ENCODE measurements at regions not wholly inside any gene's neighbourhood (a gene's known extent, or its start where the extent isn't known, plus 50 kb on each side); places are given as distances from the start of the nearest gene placed in this dataset.

DNA sequence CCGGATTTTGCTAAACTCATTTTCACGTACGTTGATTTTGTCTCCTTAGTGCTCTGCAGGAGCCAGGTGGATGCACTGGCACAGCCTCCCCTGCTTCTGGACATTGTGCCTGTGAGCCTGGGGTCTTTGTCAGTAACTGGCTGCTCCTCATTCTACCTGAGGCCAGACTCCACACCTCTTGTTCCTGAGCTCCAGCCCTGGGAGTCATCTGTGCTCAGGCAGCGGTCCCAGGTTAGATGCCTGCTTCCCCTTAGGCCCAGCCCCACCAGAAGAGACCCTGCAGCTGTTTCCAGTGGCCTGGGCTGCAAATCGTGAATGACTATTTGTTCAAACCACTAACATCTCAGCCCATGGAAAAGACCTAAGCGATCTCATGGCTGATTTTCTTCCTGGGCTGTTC is 129.1 kb downstream of the ERMARD start:
- Histone ChIP-seq H3K4me3 (ENCODE audit: low read depth in 1 of 5, low read length in 5 of 5) (no peak overlapping the region), H3K9ac (ENCODE audit: low read length in 5 of 5) (no peak overlapping the region), H3K4me1 (ENCODE audit: control insufficient read depth in 5 of 5, insufficient read depth in 5 of 5, low read length in 5 of 5) (peaks cover 0 to 4% (median 0%) of the 10 kb centered on the region in 5 donors), H3K9me3 (ENCODE audit: control insufficient read depth in 5 of 5, low read length in 5 of 5) (peaks cover 0 to 8% (median 4%) of the 10 kb centered on the region in 5 donors), H3K27me3 (ENCODE audit: control insufficient read depth in 5 of 5, insufficient read depth in 4 of 5, low read length in 5 of 5) (peaks cover 0 to 17% (median 10%) of the 10 kb centered on the region in 5 donors), H3K36me3 (ENCODE audit: control insufficient read depth in 5 of 5, insufficient read depth in 5 of 5, low read length in 5 of 5) (no peaks in the 10 kb centered on the region), H3K27ac (ENCODE audit: low read depth, low read length) (no peak overlapping the region)

DNA sequence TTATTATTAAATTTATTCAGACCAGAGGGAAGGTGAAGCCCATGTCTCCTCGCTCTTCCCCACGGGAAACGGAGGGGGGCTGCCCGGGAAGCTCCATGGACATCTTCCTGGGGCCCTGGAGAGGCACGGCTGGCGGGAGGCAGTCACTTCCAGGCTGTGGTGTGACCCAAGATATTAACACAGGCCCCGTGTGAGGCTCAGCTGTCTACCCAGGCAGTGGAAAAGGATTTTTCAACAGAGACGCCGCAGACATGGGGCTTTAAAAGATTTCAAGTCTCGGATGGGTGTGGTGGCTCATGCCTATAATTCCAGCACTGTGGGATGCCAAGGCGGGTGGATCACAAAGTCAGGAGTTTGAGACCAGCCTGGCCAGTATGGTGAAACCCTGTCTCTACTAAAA is 117.9 kb downstream of the ERMARD start:
- Histone ChIP-seq H3K4me3 (ENCODE audit: low read depth in 1 of 5, low read length in 5 of 5) (no peak overlapping the region), H3K27me3 (ENCODE audit: control insufficient read depth in 5 of 5, insufficient read depth in 4 of 5, low read length in 5 of 5) (no peaks in the 10 kb centered on the region), H3K4me1 (ENCODE audit: control insufficient read depth in 5 of 5, insufficient read depth in 5 of 5, low read length in 5 of 5) (peaks cover 0 to 8% (median 0%) of the 10 kb centered on the region in 5 donors), H3K9me3 (ENCODE audit: control insufficient read depth in 5 of 5, low read length in 5 of 5) (peaks cover 0 to 5% (median 0%) of the 10 kb centered on the region in 5 donors), H3K36me3 (ENCODE audit: control insufficient read depth in 5 of 5, insufficient read depth in 5 of 5, low read length in 5 of 5) (no peaks in the 10 kb centered on the region), H3K9ac (ENCODE audit: low read length in 5 of 5) (no peak overlapping the region), H3K27ac (ENCODE audit: low read depth, low read length) (no peak overlapping the region)

DNA sequence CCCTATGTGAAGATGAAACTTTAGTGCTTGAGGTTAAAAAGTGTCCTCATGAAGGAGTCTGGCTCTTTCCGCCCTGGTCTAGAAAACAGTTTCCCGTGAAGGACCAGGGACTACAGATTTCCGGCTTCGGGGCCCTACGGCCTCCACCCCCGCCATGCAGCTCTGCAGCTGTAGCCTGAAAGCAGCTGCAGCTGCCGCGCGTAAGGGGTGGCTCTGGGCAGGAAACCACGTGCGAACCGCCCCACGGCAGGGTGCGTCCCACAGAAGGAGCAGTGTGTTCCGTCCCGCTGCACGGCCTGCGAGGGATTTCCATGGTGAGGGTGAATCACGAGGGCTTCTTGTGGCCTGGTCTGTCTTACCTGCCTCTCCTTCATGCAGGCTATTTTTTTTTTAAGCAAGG is 117.0 kb downstream of the ERMARD start:
- H3K36me3 ChIP-seq (ENCODE audit: control insufficient read depth in 5 of 5, insufficient read depth in 5 of 5, low read length in 5 of 5) = no peaks in the 10 kb centered on the region

DNA sequence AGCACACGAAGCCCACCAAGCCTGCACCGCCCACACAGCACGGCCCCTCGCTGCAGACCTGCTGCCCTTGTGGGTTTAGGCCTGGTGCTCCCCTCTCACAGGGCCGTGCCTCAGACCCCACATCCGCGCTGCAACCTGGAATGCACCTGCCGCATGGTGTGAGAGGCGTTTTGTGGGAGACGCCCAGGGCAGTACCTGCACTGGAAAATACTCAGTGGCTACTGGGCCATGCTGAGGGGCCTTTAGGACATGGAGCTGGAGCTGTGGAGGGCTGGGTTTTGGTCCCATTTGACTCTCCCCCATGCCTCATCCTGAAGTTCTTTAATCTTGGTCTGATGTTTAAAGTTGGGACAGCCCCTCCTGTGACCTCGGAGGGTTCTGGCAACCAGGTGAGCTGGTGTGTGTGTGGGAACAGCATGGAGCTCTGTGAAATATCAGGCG is 116.3 kb downstream of the ERMARD start:
- Histone ChIP-seq H3K4me1 (ENCODE audit: control insufficient read depth in 5 of 5, insufficient read depth in 5 of 5, low read length in 5 of 5) (peaks cover 0 to 17% (median 3%) of the 10 kb centered on the region in 5 donors), H3K27ac (ENCODE audit: low read depth, low read length) (no peak overlapping the region), H3K9ac (ENCODE audit: low read length in 5 of 5) (no peak overlapping the region), H3K36me3 (ENCODE audit: control insufficient read depth in 5 of 5, insufficient read depth in 5 of 5, low read length in 5 of 5) (no peaks in the 10 kb centered on the region), H3K9me3 (ENCODE audit: control insufficient read depth in 5 of 5, low read length in 5 of 5) (peaks cover 0 to 5% (median 0%) of the 10 kb centered on the region in 5 donors), H3K4me3 (ENCODE audit: low read depth in 1 of 5, low read length in 5 of 5) (no peak overlapping the region), H3K27me3 (ENCODE audit: control insufficient read depth in 5 of 5, insufficient read depth in 4 of 5, low read length in 5 of 5) (peaks cover 0 to 2% (median 0%) of the 10 kb centered on the region in 5 donors)

More for the DNA sequence above, 117.0 kb downstream of the ERMARD start:
- Histone ChIP-seq H3K27ac (ENCODE audit: low read depth, low read length) (no peak overlapping the region), H3K4me1 (ENCODE audit: control insufficient read depth in 5 of 5, insufficient read depth in 5 of 5, low read length in 5 of 5) (peaks cover 0 to 10% (median under 1%) of the 10 kb centered on the region in 5 donors), H3K9me3 (ENCODE audit: control insufficient read depth in 5 of 5, low read length in 5 of 5) (peaks cover 0 to 5% (median 0%) of the 10 kb centered on the region in 5 donors), H3K27me3 (ENCODE audit: control insufficient read depth in 5 of 5, insufficient read depth in 4 of 5, low read length in 5 of 5) (no peaks in the 10 kb centered on the region), H3K9ac (ENCODE audit: low read length in 5 of 5) (no peak overlapping the region), H3K4me3 (ENCODE audit: low read depth in 1 of 5, low read length in 5 of 5) (no peak overlapping the region)

DNA sequence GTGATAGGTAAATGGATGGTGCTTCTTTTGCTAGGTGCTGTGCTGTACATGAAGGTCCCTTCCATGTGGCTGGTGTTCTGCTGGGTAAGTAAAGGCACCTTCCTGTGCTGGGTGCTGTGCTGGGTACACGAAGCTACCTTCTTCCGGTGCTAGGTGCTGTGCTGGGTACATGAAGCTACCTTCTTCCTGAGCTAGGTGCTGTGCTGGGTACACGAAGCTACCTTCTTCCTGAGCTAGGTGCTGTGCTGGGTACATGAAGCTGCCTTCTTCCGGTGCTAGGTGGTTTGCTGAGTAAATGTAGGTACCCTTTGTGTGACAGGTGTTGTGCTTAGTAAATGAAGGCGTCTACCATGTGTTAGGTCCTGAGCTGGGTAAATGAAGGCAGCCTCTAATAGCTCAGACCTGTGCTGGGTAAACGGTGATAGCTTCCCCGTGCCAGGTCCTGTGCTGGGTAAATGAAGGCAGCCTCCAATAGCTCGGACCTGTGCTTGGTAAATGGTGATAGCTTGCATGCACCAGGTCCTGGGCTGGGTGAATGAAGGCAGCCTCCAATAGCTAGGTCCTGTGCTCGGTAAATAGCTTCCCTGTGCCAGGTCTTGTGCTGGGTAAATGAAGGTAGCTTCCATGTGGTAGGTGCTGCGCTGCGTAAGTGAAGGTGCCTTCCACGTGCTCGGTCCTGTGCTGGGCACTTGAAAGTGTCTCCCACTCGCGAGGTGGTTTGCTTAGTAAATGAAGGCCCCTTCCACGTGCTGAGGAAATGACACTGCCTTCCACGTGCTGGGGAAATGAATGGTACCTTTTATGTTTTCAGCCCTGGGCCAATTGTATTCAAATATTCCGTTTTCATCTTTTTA is 115.5 kb downstream of the ERMARD start:
- Histone ChIP-seq H3K4me1 (ENCODE audit: control insufficient read depth in 5 of 5, insufficient read depth in 5 of 5, low read length in 5 of 5) (peaks cover 0 to 26% (median 5%) of the 10 kb centered on the region in 5 donors), H3K36me3 (ENCODE audit: control insufficient read depth in 5 of 5, insufficient read depth in 5 of 5, low read length in 5 of 5) (no peaks in the 10 kb centered on the region), H3K4me3 (ENCODE audit: low read depth in 1 of 5, low read length in 5 of 5) (no peak overlapping the region), H3K27me3 (ENCODE audit: control insufficient read depth in 5 of 5, insufficient read depth in 4 of 5, low read length in 5 of 5) (peaks cover 0 to 3% (median 0%) of the 10 kb centered on the region in 5 donors), H3K9me3 (ENCODE audit: control insufficient read depth in 5 of 5, low read length in 5 of 5) (peaks cover 0 to 5% (median 0%) of the 10 kb centered on the region in 5 donors), H3K27ac (ENCODE audit: low read depth, low read length) (no peak overlapping the region), H3K9ac (ENCODE audit: low read length in 5 of 5) (no peak overlapping the region)

DNA sequence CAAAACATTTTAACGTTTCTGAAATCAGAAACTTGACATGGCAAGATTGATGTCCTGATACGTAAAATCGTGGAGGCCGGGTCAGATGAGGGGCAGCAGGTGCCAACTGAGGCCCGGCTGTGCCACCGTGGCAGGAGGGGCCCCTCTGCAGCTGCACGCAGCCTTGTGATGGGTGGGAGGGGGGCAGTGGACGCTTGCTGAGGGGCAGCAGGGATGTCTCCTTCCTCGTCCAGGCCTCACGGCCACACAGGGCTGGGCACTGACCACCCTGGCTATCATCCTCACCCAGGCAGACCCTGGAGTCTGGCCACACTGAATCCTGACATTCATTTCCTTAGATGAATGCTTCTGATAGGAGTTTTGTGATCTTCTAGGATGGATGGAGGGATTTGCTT is 114.7 kb downstream of the ERMARD start:
- Histone ChIP-seq H3K4me1 (ENCODE audit: control insufficient read depth in 5 of 5, insufficient read depth in 5 of 5, low read length in 5 of 5) (peaks cover 0 to 33% (median 9%) of the 10 kb centered on the region in 5 donors), H3K9ac (ENCODE audit: low read length in 5 of 5) (no peak overlapping the region), H3K36me3 (ENCODE audit: control insufficient read depth in 5 of 5, insufficient read depth in 5 of 5, low read length in 5 of 5) (no peaks in the 10 kb centered on the region), H3K27me3 (ENCODE audit: control insufficient read depth in 5 of 5, insufficient read depth in 4 of 5, low read length in 5 of 5) (peaks cover 0 to 4% (median 0%) of the 10 kb centered on the region in 5 donors), H3K4me3 (ENCODE audit: low read depth in 1 of 5, low read length in 5 of 5) (no peak overlapping the region), H3K27ac (ENCODE audit: low read depth, low read length) (no peak overlapping the region), H3K9me3 (ENCODE audit: control insufficient read depth in 5 of 5, low read length in 5 of 5) (peaks cover 0 to 5% (median 0%) of the 10 kb centered on the region in 5 donors)

DNA sequence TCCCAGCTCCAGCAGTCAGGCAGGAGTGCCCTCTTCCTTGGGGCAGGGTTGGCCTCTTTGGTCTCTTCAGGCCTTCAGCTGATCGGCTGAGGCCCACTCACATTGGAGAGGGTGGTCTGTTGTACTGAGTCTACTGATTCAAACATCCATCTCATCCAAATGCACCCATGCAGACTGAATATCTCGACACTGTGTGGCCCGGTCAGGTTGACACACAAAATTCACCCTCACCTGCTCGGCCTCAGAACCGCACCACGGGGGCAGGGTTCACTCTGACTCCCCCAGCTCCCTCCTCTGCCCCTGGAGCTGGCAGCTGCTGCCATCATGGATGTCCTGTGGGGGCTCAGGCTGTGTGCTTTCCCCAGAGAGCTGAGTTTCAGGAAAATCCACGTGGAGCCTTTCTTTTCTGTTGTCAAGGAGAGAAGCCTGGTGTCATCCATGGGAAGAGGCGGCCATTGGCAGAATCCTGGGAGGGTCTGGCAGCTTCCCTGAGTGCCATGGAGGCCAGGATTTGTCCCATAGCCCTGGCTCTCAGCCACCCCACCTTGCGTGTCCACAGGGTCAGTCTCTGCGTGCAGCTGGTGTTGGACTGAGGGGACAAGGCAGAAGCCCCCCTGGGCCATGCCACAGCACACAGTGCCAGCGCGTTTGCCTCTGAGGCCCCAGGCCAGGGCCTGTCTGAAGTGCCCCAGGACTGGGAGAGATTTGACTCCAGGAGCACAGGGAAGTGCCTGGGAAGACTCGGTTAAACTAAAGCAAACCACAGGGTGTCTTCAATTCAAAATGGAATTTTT is 114.1 kb downstream of the ERMARD start:
- Histone ChIP-seq H3K4me3 (ENCODE audit: low read depth in 1 of 5, low read length in 5 of 5) (no peak overlapping the region), H3K36me3 (ENCODE audit: control insufficient read depth in 5 of 5, insufficient read depth in 5 of 5, low read length in 5 of 5) (no peaks in the 10 kb centered on the region), H3K9ac (ENCODE audit: low read length in 5 of 5) (no peak overlapping the region), H3K9me3 (ENCODE audit: control insufficient read depth in 5 of 5, low read length in 5 of 5) (no peaks in the 10 kb centered on the region), H3K27me3 (ENCODE audit: control insufficient read depth in 5 of 5, insufficient read depth in 4 of 5, low read length in 5 of 5) (peaks cover 0 to 4% (median 0%) of the 10 kb centered on the region in 5 donors), H3K4me1 (ENCODE audit: control insufficient read depth in 5 of 5, insufficient read depth in 5 of 5, low read length in 5 of 5) (peaks cover 0 to 36% (median 9%) of the 10 kb centered on the region in 5 donors), H3K27ac (ENCODE audit: low read depth, low read length) (no peak overlapping the region)

DNA sequence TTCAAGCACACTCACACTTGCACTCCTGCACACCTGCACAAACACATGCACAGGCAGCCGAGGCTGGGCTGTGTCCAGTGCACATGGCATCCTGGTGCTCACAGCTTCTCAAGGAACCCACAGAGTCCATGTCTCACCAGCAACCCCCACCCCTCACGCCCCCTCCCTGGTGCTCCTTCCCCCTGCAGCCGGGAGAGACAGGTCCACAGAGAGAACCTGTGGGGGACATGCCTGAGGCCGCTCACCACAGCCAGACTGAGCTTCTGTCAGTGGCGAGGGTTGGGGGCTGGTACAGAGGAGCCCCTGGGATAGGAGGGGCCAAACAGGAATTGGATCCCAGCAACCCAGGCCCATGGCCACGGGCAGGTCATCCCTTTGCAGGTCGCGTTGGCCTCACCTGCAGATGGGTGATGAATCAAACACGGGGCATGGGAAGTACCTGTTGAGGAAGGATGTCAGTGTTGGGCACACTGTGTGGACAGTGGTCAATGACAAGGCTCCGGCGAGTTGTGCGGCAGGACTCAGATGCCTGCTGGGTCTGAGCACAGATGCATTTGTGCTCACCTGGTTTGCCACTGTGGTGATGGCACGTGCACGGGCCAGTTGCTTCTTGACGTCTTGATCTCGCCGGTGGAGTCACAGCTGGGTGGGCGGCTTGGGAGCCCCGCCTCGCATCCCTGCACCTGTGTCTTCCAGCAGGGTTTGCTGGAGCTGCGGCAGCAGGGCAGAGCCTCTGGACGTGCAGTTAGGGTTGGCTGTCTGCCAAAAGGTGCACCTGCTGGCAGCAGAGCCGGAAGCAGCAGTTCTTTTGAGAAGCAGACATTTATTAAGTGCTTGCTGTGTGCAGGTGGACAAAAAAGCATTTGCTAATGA is 113.0 kb downstream of the ERMARD start:
- H3K4me1 ChIP-seq (ENCODE audit: control insufficient read depth in 5 of 5, insufficient read depth in 5 of 5, low read length in 5 of 5) = peaks cover 0 to 48% (median 12%) of the 10 kb centered on the region in 5 donors
- no peak overlapping the region for H3K9ac ChIP-seq (ENCODE audit: low read length in 5 of 5)
- H3K36me3 ChIP-seq (ENCODE audit: control insufficient read depth in 5 of 5, insufficient read depth in 5 of 5, low read length in 5 of 5) = no peaks in the 10 kb centered on the region
- H3K9me3 ChIP-seq (ENCODE audit: control insufficient read depth in 5 of 5, low read length in 5 of 5) = no peaks in the 10 kb centered on the region
- H3K4me3 ChIP-seq (ENCODE audit: low read depth in 1 of 5, low read length in 5 of 5) = no peak overlapping the region
- peaks cover 0 to 9% (median 3%) of the 10 kb centered on the region in 5 donors for H3K27me3 ChIP-seq (ENCODE audit: control insufficient read depth in 5 of 5, insufficient read depth in 4 of 5, low read length in 5 of 5)
- H3K27ac ChIP-seq (ENCODE audit: low read depth, low read length) = no peak overlapping the region

DNA sequence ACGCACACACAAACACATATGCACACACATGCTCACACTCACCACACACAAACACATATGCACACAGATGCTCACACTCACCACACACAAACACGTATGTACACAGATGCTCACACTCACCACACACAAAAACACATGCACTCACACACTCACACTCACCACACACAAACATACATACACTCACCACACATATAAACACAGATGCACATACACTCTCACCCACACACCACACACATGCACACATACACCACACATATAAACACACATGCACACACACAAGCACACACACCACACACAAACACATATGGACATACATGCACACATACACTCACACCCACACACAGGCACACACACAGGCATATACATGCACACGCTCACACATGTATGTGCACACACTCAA is 112.3 kb downstream of the ERMARD start:
- Histone ChIP-seq H3K9me3 (ENCODE audit: control insufficient read depth in 5 of 5, low read length in 5 of 5) (no peaks in the 10 kb centered on the region), H3K27ac (ENCODE audit: low read depth, low read length) (no peak overlapping the region), H3K4me3 (ENCODE audit: low read depth in 1 of 5, low read length in 5 of 5) (no peak overlapping the region), H3K36me3 (ENCODE audit: control insufficient read depth in 5 of 5, insufficient read depth in 5 of 5, low read length in 5 of 5) (no peaks in the 10 kb centered on the region), H3K9ac (ENCODE audit: low read length in 5 of 5) (no peak overlapping the region), H3K4me1 (ENCODE audit: control insufficient read depth in 5 of 5, insufficient read depth in 5 of 5, low read length in 5 of 5) (peaks cover 0 to 49% (median 12%) of the 10 kb centered on the region in 5 donors), H3K27me3 (ENCODE audit: control insufficient read depth in 5 of 5, insufficient read depth in 4 of 5, low read length in 5 of 5) (peaks cover 0 to 9% (median 3%) of the 10 kb centered on the region in 5 donors)
